Fibroblast of lung (primary cell): ENCODE measurements at regions not wholly inside any gene's neighbourhood (a gene's known extent, or its start where the extent isn't known, plus 50 kb on each side); places are given as distances from the start of the nearest gene placed in this dataset.

ENCODE experiments used
- EZH2 ChIP-seq: IDR thresholded peaks from 2 replicates; pipeline ENCODE4 v1.5.1; 2012; ENCODE audit warnings: low read length, control low read depth, mild to moderate bottlenecking; ENCODE audit errors: missing control alignments
- TF ChIP-seq, protein P1 (sequence below), 2 donors: IDR thresholded peaks in 1 of 2; conservative IDR thresholded peaks in 1 of 2; 1 replicate in 1 of 2; 2 replicates in 1 of 2; pipeline ENCODE4 v1.5.1; 2011 to 2012; ENCODE audit warnings: low read length in 2 of 2, control low read depth in 1 of 2, inconsistent platforms in 1 of 2, low read depth in 1 of 2, mild to moderate bottlenecking in 1 of 2

DNA sequence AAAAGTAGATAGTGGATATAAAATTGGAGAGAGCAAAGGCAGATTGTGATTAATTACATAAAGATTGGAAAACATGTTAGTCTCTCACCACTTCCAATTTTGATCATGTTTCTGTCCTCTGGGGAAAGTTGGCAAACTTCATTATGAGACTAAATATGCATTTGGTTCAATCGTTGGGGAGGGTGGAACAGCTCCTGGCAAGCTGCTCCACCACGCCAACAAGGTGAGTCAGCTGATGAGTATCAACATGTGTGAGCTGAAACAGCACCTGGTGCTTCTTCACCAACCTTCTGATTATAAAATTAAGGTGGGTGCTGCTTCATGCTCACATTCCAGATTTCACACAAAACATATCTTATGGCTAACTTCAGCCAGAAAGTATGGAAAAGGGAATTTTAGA lies 1784.6 kb downstream of the SLITRK5 start:
- no peak for TF ChIP-seq EZH2
- TF ChIP-seq, protein P1, sequence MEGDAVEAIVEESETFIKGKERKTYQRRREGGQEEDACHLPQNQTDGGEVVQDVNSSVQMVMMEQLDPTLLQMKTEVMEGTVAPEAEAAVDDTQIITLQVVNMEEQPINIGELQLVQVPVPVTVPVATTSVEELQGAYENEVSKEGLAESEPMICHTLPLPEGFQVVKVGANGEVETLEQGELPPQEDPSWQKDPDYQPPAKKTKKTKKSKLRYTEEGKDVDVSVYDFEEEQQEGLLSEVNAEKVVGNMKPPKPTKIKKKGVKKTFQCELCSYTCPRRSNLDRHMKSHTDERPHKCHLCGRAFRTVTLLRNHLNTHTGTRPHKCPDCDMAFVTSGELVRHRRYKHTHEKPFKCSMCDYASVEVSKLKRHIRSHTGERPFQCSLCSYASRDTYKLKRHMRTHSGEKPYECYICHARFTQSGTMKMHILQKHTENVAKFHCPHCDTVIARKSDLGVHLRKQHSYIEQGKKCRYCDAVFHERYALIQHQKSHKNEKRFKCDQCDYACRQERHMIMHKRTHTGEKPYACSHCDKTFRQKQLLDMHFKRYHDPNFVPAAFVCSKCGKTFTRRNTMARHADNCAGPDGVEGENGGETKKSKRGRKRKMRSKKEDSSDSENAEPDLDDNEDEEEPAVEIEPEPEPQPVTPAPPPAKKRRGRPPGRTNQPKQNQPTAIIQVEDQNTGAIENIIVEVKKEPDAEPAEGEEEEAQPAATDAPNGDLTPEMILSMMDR (conservative IDR thresholded peaks at IDR 0.05 in 1 of 2, IDR thresholded peaks at IDR 0.05 in 1 of 2; ENCODE audit: low read depth in 1 of 2, low read length in 2 of 2), result no peak
